ENCODE measurements at regions not wholly inside any gene's neighbourhood (a gene's known extent, or its start where the extent isn't known, plus 50 kb on each side); places are given as distances from the start of the nearest gene placed in this dataset.
"Not testable (repeated sequence)": the region's sequence is repeated elsewhere in the genome, so short reads cannot be mapped to it uniquely, and the experiment has no call there.

GRCh38 chrX:1086444-1087409, 125.7 kb downstream of the CRLF2 start:
- Histone ChIP-seq H3K9me3 (ENCODE audit: low read depth, low read length) (no peaks in the 10 kb centered on the region), H3K4me3 (ENCODE audit: low read length) (no peak overlapping the region), H3K4me1 (ENCODE audit: insufficient read depth, low read length) (no peaks in the 10 kb centered on the region), H3K27me3 (ENCODE audit: insufficient read depth, low read length) (no peaks in the 10 kb centered on the region)

GRCh38 chrX:1085871-1086270, 126.6 kb downstream of the CRLF2 start:
- H3K4me3 ChIP-seq (ENCODE audit: low read length); H3K27me3 ChIP-seq (ENCODE audit: insufficient read depth, low read length); H3K9me3 ChIP-seq (ENCODE audit: low read depth, low read length); H3K4me1 ChIP-seq (ENCODE audit: insufficient read depth, low read length): not testable (repeated sequence)

- Histone ChIP-seq H3K27me3 (ENCODE audit: insufficient read depth, low read length) (no peaks in the 10 kb centered on the region), H3K9me3 (ENCODE audit: low read depth, low read length) (no peaks in the 10 kb centered on the region), H3K4me3 (ENCODE audit: low read length) (no peak overlapping the region), H3K4me1 (ENCODE audit: insufficient read depth, low read length) (no peaks in the 10 kb centered on the region)
Measured at GRCh38 chrX:1084689-1085088, 127.8 kb downstream of the CRLF2 start.

GRCh38 chrX:1076871-1077651, 135.4 kb downstream of the CRLF2 start:
- Histone ChIP-seq H3K4me3 (ENCODE audit: low read length) (no peak overlapping the region), H3K4me1 (ENCODE audit: insufficient read depth, low read length) (no peaks in the 10 kb centered on the region), H3K9me3 (ENCODE audit: low read depth, low read length) (no peaks in the 10 kb centered on the region), H3K27me3 (ENCODE audit: insufficient read depth, low read length) (no peaks in the 10 kb centered on the region)

GRCh38 chrX:1075741-1076140, 136.7 kb downstream of the CRLF2 start:
- Histone ChIP-seq H3K9me3 (ENCODE audit: low read depth, low read length) (no peaks in the 10 kb centered on the region), H3K27me3 (ENCODE audit: insufficient read depth, low read length) (no peaks in the 10 kb centered on the region), H3K4me3 (ENCODE audit: low read length) (no peak overlapping the region), H3K4me1 (ENCODE audit: insufficient read depth, low read length) (no peaks in the 10 kb centered on the region)

GRCh38 chrX:1075156-1075555, 137.3 kb downstream of the CRLF2 start:
- H3K4me3 ChIP-seq (ENCODE audit: low read length), result no peak overlapping the region
- H3K27me3 ChIP-seq (ENCODE audit: insufficient read depth, low read length), result no peaks in the 10 kb centered on the region
- H3K9me3 ChIP-seq (ENCODE audit: low read depth, low read length), result no peaks in the 10 kb centered on the region
- H3K4me1 ChIP-seq (ENCODE audit: insufficient read depth, low read length), result no peaks in the 10 kb centered on the region

- H3K27me3 ChIP-seq (ENCODE audit: insufficient read depth, low read length), result no peaks in the 10 kb centered on the region
- no peaks in the 10 kb centered on the region for H3K9me3 ChIP-seq (ENCODE audit: low read depth, low read length)
- H3K4me1 ChIP-seq (ENCODE audit: insufficient read depth, low read length), result no peaks in the 10 kb centered on the region
- no peak overlapping the region for H3K4me3 ChIP-seq (ENCODE audit: low read length)
Measured at GRCh38 chrX:1074755-1075154, 137.7 kb downstream of the CRLF2 start.

GRCh38 chrX:1074172-1074571, 138.3 kb downstream of the CRLF2 start:
- no peaks in the 10 kb centered on the region for H3K9me3 ChIP-seq (ENCODE audit: low read depth, low read length)
- no peak overlapping the region for H3K4me3 ChIP-seq (ENCODE audit: low read length)
- H3K4me1 ChIP-seq (ENCODE audit: insufficient read depth, low read length), result no peaks in the 10 kb centered on the region
- H3K27me3 ChIP-seq (ENCODE audit: insufficient read depth, low read length), result no peaks in the 10 kb centered on the region

- H3K9me3 ChIP-seq (ENCODE audit: low read depth, low read length), result no peaks in the 10 kb centered on the region
- H3K4me1 ChIP-seq (ENCODE audit: insufficient read depth, low read length), result no peaks in the 10 kb centered on the region
- H3K27me3 ChIP-seq (ENCODE audit: insufficient read depth, low read length), result no peaks in the 10 kb centered on the region
- H3K4me3 ChIP-seq (ENCODE audit: low read length), result no peak overlapping the region
Measured at GRCh38 chrX:1072637-1073377, 139.6 kb downstream of the CRLF2 start.

- no peaks in the 10 kb centered on the region for H3K9me3 ChIP-seq (ENCODE audit: low read depth, low read length)
- no peaks in the 10 kb centered on the region for H3K27me3 ChIP-seq (ENCODE audit: insufficient read depth, low read length)
- no peaks in the 10 kb centered on the region for H3K4me1 ChIP-seq (ENCODE audit: insufficient read depth, low read length)
- no peak overlapping the region for H3K4me3 ChIP-seq (ENCODE audit: low read length)
Measured at GRCh38 chrX:1071351-1071750, 141.1 kb downstream of the CRLF2 start.

- H3K4me1 ChIP-seq (ENCODE audit: insufficient read depth, low read length), result no peaks in the 10 kb centered on the region
Measured at GRCh38 chrX:1062351-1062750, 150.1 kb downstream of the CRLF2 start.

GRCh38 chrX:1060562-1060960, 151.9 kb downstream of the CRLF2 start:
- Histone ChIP-seq H3K9me3 (ENCODE audit: low read depth, low read length) (no peaks in the 10 kb centered on the region), H3K4me1 (ENCODE audit: insufficient read depth, low read length) (no peaks in the 10 kb centered on the region), H3K4me3 (ENCODE audit: low read length) (no peak overlapping the region), H3K27me3 (ENCODE audit: insufficient read depth, low read length) (no peaks in the 10 kb centered on the region)

More at GRCh38 chrX:1062351-1062750, 150.1 kb downstream of the CRLF2 start:
- Histone ChIP-seq H3K4me3 (ENCODE audit: low read length) (no peak overlapping the region), H3K27me3 (ENCODE audit: insufficient read depth, low read length) (no peaks in the 10 kb centered on the region), H3K9me3 (ENCODE audit: low read depth, low read length) (no peaks in the 10 kb centered on the region)

GRCh38 chrX:1059576-1060561, 152.6 kb downstream of the CRLF2 start:
- H3K27me3 ChIP-seq (ENCODE audit: insufficient read depth, low read length), result no peaks in the 10 kb centered on the region
- H3K4me1 ChIP-seq (ENCODE audit: insufficient read depth, low read length), result no peaks in the 10 kb centered on the region
- H3K9me3 ChIP-seq (ENCODE audit: low read depth, low read length), result no peaks in the 10 kb centered on the region
- H3K4me3 ChIP-seq (ENCODE audit: low read length), result no peak overlapping the region

GRCh38 chrX:1053600-1053999, 158.8 kb downstream of the CRLF2 start:
- H3K27me3 ChIP-seq (ENCODE audit: insufficient read depth, low read length); H3K4me1 ChIP-seq (ENCODE audit: insufficient read depth, low read length); H3K4me3 ChIP-seq (ENCODE audit: low read length): not testable (repeated sequence)
- peaks cover 28% of the 10 kb centered on the region for H3K9me3 ChIP-seq (ENCODE audit: low read depth, low read length)

All from mononuclear cell (primary cell).